K562 (cell line): ENCODE measurements at regions not wholly inside any gene's neighbourhood (a gene's known extent, or its start where the extent isn't known, plus 50 kb on each side); places are given as distances from the start of the nearest gene placed in this dataset.

Experiments used
- CCNT2 ChIP-seq: IDR thresholded peaks from 2 replicates; pipeline ENCODE4 v1.6.1; 2011; ENCODE audit warnings: borderline replicate concordance, low read depth, mild to moderate bottlenecking, moderate library complexity, mixed read lengths, low read length; ENCODE audit not compliant: insufficient read length; ENCODE audit errors: extremely low read depth
- E2F5 ChIP-seq: sonication (generic); formaldehyde crosslinking; IDR thresholded peaks from 2 replicates; pipeline ENCODE4 v1.8.0; 2022; ENCODE audit warnings: mild to moderate bottlenecking, missing genetic modification reagents
- ESRRA ChIP-seq: fragments of 450-650 bp; IDR thresholded peaks from 2 replicates; pipeline ENCODE4 v1.6.1; 2014; ENCODE audit warnings: low read depth, mild to moderate bottlenecking, moderate library complexity, borderline replicate concordance
- FOSL1 ChIP-seq: fragments of 200-800 bp; sonication (Bioruptor generic); conservative IDR thresholded peaks from 2 replicates; pipeline ENCODE4 v1.6.1; 2016; ENCODE audit warnings: missing genetic modification characterization, missing compliant biosample characterization
- FOXA1 ChIP-seq: fragments of 450-650 bp; IDR thresholded peaks from 2 replicates; pipeline ENCODE4 v1.6.1; 2016; ENCODE audit warnings: mild to moderate bottlenecking, borderline replicate concordance
- FOXK2 ChIP-seq, 2 experiments: fragments of 450-650 bp; IDR thresholded peaks in 1 of 2; conservative IDR thresholded peaks in 1 of 2; 2 replicates each; pipeline ENCODE4 v1.6.1; 2016; ENCODE audit warnings: low read depth in 2 of 2, mild to moderate bottlenecking in 1 of 2
- IFI16 ChIP-seq: fragments of 250-450 bp; sonication (Bioruptor Pico); IDR thresholded peaks from 2 replicates; pipeline ENCODE4 v2.1.2; 2022; ENCODE audit warnings: mild to moderate bottlenecking, inconsistent platforms
- JUN ChIP-seq, 2 experiments: sonication (generic) in 1 of 2; formaldehyde crosslinking in 1 of 2; IDR thresholded peaks; 2 replicates each; pipeline versions ENCODE4 v1.6.1 to v1.8.0; 2012 to 2022; ENCODE audit warnings: borderline replicate concordance in 2 of 2, mild to moderate bottlenecking in 2 of 2, improper control_type of control experiment in 1 of 2, low read depth in 1 of 2, low read length in 1 of 2, missing genetic modification reagents in 1 of 2
- NUFIP1 ChIP-seq: fragments of 450-650 bp; IDR thresholded peaks from 2 replicates; pipeline ENCODE4 v1.6.1; 2018; ENCODE audit not compliant: partially characterized antibody
- RHOXF2B ChIP-seq: fragments of 250-450 bp; sonication (Bioruptor Pico); conservative IDR thresholded peaks from 2 replicates; pipeline ENCODE4 v1.5.1; 2021
- SMAD1 ChIP-seq: fragments of 150-350 bp; IDR thresholded peaks from 2 replicates; pipeline ENCODE4 v1.6.1; 2014; ENCODE audit warnings: low read length, low read depth; ENCODE audit not compliant: partially characterized antibody
- SRSF3 ChIP-seq: fragments of 200-400 bp; formaldehyde crosslinking; IDR thresholded peaks from 2 replicates; pipeline ENCODE4 v1.6.1; 2016; ENCODE audit warnings: mild to moderate bottlenecking, low read length, moderate library complexity; ENCODE audit not compliant: insufficient read depth
- THRB ChIP-seq: fragments of 450-650 bp; formaldehyde crosslinking; conservative IDR thresholded peaks from 2 replicates; pipeline ENCODE4 v1.4.0; 2022; ENCODE audit warnings: mild to moderate bottlenecking, missing genetic modification characterization
- ZBTB49 ChIP-seq: sonication (generic); formaldehyde crosslinking; IDR thresholded peaks from 2 replicates; pipeline ENCODE4 v1.8.0; 2022; ENCODE audit warnings: missing genetic modification reagents, mild to moderate bottlenecking, borderline replicate concordance
- ZFP1 ChIP-seq: fragments of 450-650 bp; formaldehyde crosslinking; IDR thresholded peaks from 2 replicates; pipeline ENCODE4 v1.4.0; 2020; ENCODE audit warnings: mild to moderate bottlenecking, mixed read lengths
- ZFPM2 ChIP-seq: fragments of 250-450 bp; sonication (Bioruptor Pico); IDR thresholded peaks from 2 replicates; pipeline ENCODE4 v1.5.1; 2022; ENCODE audit warnings: mild to moderate bottlenecking
- ZNF140 ChIP-seq: fragments of 250-450 bp; sonication (Bioruptor Pico); IDR thresholded peaks from 2 replicates; pipeline ENCODE4 v1.8.0; 2021; ENCODE audit warnings: moderate library complexity, mild to moderate bottlenecking, inconsistent platforms
- ZNF184 ChIP-seq: sonication (generic); formaldehyde crosslinking; IDR thresholded peaks from 2 replicates; pipeline ENCODE4 v1.5.0; 2020; ENCODE audit warnings: missing genetic modification reagents
- ZNF24 ChIP-seq: fragments of 450-650 bp; IDR thresholded peaks from 2 replicates; pipeline ENCODE4 v1.6.1; 2016
- ZNF551 ChIP-seq: fragments of 250-450 bp; sonication (Bioruptor Pico); IDR thresholded peaks from 2 replicates; pipeline ENCODE4 v1.5.0; 2021; ENCODE audit warnings: mild to moderate bottlenecking, moderate library complexity
- ZNF668 ChIP-seq: fragments of 250-450 bp; sonication (Bioruptor Pico); IDR thresholded peaks from 2 replicates; pipeline ENCODE4 v1.8.0; 2022; ENCODE audit warnings: mild to moderate bottlenecking, inconsistent platforms
- TF ChIP-seq, protein P1 (sequence below): fragments of 250-450 bp; sonication (Bioruptor Pico); IDR thresholded peaks from 2 replicates; pipeline ENCODE4 v1.8.0; 2021; ENCODE audit warnings: mild to moderate bottlenecking, moderate library complexity
- TF ChIP-seq, protein P2 (sequence below): sonication (generic); formaldehyde crosslinking; IDR thresholded peaks from 2 replicates; pipeline ENCODE4 v1.9.0; 2022; ENCODE audit warnings: mild to moderate bottlenecking, missing genetic modification reagents

GRCh38 chr6:27568226-27568897 is 95.5 kb upstream of the ZNF184 start (continued):
- TF ChIP-seq, protein P1, sequence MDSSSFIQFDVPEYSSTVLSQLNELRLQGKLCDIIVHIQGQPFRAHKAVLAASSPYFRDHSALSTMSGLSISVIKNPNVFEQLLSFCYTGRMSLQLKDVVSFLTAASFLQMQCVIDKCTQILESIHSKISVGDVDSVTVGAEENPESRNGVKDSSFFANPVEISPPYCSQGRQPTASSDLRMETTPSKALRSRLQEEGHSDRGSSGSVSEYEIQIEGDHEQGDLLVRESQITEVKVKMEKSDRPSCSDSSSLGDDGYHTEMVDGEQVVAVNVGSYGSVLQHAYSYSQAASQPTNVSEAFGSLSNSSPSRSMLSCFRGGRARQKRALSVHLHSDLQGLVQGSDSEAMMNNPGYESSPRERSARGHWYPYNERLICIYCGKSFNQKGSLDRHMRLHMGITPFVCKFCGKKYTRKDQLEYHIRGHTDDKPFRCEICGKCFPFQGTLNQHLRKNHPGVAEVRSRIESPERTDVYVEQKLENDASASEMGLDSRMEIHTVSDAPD (CRISPR knock-in tag) = no peak
- TF ChIP-seq ZNF24 (no peak), ZNF184 (no peak), CCNT2 (no peak), E2F5 (no peak), FOXK2 (conservative IDR thresholded peaks at IDR 0.05 in 1 of 2, IDR thresholded peaks at IDR 0.05 in 1 of 2; ENCODE audit: low read depth in 2 of 2) (no peak), FOXA1 (no peak), NUFIP1 (no peak), SRSF3 (no peak), IFI16 (no peak), ZNF668 (CRISPR knock-in tag) (no peak), ZFPM2 (CRISPR knock-in tag) (no peak), ESRRA (no peak), SMAD1 (no peak), ZNF551 (CRISPR knock-in tag) (no peak), JUN (IDR thresholded peaks at IDR 0.05; ENCODE audit: borderline replicate concordance, low read depth, low read length) (no peak), JUN (CRISPR knock-in tag; IDR thresholded peaks at IDR 0.05; ENCODE audit: borderline replicate concordance) (no peak), ZFP1 (CRISPR knock-in tag) (no peak), ZNF140 (CRISPR knock-in tag) (no peak), ZBTB49 (CRISPR knock-in tag) (no peak), THRB (no peak), FOSL1 (tag) (no peak), RHOXF2B (CRISPR knock-in tag) (no peak)
- TF ChIP-seq, protein P2, sequence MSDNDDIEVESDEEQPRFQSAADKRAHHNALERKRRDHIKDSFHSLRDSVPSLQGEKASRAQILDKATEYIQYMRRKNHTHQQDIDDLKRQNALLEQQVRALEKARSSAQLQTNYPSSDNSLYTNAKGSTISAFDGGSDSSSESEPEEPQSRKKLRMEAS = no peak
